COLO829 (cell line): ENCODE measurements at regions not wholly inside any gene's neighbourhood (a gene's known extent, or its start where the extent isn't known, plus 50 kb on each side); places are given as distances from the start of the nearest gene placed in this dataset.

Source experiments
- DNase-seq: peaks from one replicate; pipeline ENCODE4 v3.0.0; 2012; ENCODE audit warnings: low spot score

DNA sequence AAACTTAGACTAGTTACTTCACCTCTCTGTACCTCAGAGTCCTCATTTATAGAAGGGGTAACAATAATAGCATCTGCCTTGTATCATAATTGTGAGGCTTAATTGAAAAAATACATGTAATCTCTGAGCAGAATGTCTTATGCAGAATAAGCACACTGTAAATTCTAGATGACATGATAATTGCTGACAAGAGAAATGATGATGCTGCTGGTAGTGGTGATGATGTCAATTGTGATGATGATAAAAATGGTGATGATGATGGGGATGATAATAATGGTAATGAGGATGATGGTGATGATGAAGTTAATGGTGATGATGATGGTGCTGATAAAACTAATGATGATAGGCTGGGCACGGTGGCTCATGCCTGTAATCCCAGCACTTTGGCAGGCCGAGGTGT is 346.1 kb upstream of the CDH4 start:
- no peak for DNase-seq

DNA sequence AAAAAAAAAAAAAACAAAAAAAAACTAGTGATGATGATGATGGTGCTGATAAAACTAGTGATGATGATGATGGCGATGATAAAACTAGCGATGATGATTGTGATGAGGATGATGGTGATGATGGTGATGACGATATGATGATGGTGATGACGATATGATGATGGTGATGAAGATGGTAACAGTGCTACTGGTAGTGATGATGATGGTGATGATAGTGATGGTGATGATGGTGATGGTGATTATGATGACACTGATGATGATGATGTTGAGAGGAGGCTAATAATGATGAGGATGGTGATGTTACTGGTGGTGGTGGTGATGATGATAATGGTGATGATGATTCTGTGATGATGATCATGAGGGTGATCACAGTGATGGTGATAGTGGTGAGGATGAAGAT is 345.5 kb upstream of the CDH4 start:
- DNase-seq = no peak

GRCh38 chr20:60913298-60913697 is 338.8 kb upstream of the CDH4 start:
- DNase-seq = no peak

DNA sequence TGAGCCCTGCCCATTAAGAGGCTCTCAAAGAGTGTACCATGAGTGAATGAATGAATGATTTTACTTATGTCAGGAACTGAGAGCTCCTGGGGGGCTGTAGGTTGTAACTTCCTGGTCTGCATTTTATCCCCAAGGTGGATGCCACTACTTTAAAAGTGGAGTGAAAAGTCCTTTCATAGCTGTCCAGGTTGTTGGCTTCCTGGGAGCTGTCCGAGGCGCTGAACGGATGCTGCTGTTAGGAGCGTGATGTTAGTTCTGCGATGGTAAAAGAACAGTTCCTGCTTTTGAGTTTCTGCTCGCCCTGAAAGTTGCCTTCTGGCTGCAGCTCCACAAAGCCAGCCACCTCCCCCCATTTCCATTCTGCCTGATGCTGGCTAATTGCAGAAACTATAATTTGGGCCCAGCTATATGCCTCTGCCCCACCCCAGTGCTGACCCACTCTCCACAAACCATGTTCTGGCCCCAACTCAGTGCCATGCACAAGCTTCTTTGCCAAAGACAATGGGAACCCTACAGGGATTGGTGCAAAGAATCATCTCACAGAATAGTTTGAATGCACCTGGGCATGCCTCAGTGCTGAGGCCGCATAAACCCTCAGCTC is 330.9 kb upstream of the CDH4 start:
- no peak for DNase-seq

DNA sequence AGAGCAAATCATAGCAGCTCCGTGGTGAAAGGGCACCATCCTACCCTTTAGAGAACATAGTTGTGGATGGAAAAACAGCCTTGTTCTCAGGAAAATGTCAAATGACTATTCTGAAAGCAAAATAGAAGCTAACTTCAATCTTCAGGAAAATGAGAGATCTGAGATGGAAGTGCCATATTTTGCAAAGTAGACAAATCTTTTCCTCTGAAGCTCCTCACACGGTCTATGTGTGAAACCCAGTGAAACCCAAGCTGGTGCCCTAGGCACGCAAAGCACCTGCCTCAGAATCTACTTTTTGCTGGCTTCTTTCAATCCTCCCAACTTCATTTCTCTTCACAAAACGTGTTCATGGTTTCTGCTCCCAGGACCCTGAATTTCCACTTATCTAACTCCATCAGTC is 325.2 kb upstream of the CDH4 start:
- DNase-seq = no peak

- no peak for DNase-seq
Measured at GRCh38 chr20:60928341-60928740, 323.7 kb upstream of the CDH4 start.

DNA sequence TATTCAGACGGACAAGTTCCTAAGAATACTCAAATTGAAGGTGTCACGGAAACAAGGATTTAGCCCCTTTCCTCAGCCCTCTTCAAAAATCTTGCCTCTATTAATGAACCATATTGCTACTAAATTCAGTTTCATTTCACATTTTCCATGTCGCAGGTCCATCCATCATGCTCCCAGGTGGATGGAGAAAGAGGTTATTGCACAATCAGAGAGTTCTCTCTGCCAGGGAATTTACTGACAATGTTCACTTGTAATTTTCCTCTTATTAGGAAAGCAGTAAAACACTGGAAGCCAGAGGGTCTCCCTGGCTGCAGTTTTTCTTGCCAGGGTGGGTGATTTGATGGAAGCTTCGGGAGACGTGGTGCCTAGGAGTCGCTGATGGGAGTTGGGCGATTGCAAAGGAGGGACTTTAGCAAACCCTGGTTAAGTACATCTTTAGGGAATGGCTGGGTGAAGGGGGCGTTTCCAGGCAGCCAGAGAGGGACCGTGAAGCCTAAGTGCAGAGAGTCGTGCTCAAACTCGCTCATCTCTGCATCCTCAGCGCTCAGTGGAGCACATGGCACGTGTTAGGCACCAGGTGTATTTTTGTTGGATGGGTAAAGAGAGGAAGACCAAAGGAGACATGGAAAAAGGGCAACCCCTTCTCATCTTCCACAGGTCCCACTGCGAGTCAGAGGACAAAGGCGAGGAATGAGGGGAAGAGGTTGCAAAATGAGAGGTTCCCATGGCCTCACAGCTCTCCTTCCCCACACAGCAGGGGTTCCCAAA is 321.9 kb upstream of the CDH4 start:
- DNase-seq = no peak

- DNase-seq = no peak
Measured at GRCh38 chr20:60931696-60932095, 320.4 kb upstream of the CDH4 start.

DNA sequence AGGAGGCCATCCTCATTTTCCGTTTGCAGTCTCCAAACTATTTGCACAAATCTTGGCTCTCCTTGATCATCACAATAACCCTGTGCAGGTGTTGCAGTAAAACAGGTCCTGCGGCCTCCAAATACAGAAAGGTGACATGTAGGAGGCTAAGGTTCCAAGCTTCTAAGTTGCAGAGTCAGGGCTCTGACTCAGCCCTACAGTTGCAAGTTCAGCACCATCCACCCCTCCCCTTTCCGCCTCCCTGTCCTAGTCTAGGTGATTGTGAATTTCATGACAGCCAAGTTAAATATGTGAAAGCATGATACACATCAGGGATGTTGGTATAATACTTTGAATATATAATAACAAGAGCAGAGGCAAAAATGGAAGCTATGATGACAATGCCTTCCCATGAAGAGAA is 317.3 kb upstream of the CDH4 start:
- DNase-seq = no peak

GRCh38 chr20:60935971-60936370 is 316.1 kb upstream of the CDH4 start:
- no peak for DNase-seq

GRCh38 chr20:60937585-60937984 is 314.5 kb upstream of the CDH4 start:
- no peak for DNase-seq

GRCh38 chr20:60941379-60941778 is 310.7 kb upstream of the CDH4 start:
- DNase-seq = no peak

- DNase-seq = no peak
Measured at GRCh38 chr20:60947819-60948218, 304.2 kb upstream of the CDH4 start.

- DNase-seq = no peak
Measured at GRCh38 chr20:60948224-60948623, 303.8 kb upstream of the CDH4 start.

DNA sequence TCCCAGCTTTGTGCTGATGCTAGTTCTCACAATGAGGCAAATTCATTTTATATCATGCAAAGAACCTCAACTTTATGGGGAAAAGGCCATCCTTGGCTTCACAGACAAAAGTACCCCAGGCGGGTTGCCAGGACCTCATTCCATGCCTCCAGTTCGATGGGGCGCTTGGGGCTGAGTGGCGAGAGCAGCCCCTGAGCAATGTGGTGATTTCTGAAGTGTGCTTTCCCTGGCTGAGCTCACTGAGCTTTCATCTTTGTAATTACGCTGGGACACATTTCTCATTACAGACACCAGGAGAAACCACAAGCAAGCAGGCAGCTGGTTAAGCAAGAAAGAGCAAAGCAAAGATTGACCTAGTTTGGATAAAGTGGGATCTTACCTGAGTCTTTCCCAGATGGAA is 301.5 kb upstream of the CDH4 start:
- DNase-seq = no peak

DNA sequence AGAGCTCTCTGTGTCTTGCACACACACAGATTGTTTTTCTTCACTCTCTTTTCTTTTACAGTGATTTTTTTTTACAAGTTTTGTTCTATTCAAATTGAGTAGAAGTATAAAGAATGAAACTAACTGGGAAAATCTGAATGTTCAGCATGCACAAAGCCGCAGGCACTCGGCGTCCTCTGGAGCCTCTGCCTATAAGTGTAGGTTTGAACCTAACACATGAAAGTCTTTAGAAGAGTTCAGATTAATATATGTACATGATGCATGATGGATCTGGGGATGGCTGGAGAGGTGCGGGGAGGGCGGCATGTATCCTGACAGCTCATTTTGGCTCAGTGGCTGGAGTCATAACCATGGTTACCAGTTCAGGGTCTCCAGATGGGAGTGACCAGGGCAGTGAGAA is 301.1 kb upstream of the CDH4 start:
- DNase-seq = no peak

DNA sequence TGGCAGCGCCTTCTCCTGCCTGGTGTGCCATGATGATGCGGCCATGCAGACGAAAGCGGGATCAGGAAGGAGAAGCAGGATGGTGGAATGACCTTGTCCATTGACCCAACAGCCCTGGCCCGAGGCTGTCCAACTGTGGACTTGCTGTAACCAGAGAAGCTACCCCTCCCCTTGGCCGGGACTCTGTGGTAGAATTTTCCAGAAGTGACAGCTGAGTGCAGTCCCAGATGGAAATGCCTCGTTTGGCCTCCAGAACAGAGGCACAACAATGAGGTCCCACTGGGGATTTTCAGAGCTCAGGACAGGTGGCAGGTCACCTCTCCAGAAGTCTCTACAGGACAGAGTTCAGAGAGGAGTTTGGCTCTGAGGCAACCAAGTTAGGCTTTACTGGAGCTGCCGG is 299.2 kb upstream of the CDH4 start:
- no peak for DNase-seq

DNA sequence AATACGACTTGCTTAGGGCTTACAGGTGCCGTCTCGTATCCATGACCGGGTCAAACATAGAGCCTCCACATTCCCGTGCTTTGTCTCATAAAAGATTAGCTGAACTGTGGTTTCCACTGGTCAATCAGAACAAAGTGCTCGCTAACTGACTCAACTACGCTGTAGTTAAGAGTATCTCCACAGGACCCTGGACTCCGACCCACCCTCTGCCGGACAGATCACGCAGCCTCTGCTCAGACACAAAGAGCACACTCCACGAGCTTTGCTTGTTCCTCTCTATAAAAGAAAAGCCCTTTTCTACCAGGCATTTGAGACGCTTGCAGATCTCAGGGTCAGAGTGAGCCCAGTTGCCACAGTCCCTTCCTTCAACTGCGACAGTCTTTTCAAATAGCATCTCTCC is 298.7 kb upstream of the CDH4 start:
- DNase-seq = no peak

DNA sequence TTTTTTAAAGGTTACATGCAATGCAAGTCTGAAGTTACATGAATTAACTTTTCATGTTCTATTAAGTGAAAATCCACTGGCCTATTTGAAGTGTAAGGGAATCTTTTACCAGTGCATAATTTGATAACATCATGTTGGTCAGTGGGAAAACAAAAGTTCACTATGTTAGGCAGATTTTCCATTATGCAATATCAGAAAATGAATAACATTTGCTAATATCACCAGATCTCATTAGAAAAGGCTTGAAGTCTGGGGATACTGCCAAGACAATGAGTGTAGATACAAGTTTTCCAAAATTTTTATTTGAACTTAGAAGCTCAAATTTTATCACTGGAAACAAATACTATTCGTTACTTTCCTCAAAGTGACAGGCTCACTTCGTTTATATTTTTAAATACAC is 296.4 kb upstream of the CDH4 start:
- no peak for DNase-seq

DNA sequence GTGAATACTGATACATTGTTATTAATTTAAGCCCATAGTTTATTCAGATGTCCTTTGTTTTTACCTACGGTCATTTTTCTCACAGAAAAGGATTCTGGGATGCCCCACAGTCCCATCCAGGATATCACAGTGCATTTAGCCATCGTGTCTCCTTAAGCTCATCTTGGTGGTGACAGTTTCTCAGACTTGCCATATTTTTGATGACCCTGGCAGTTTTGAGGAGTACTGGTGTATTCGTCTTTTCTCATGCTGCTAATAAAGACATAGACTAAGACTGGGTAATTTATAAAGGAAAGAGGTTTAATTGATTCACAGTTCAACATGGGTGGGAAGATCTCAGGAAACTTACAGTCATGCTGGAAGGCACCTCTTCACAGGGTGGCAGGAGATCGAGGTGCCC is 295.9 kb upstream of the CDH4 start:
- DNase-seq = no peak

- no peak for DNase-seq
Measured at GRCh38 chr20:60957621-60958020, 294.4 kb upstream of the CDH4 start.

DNA sequence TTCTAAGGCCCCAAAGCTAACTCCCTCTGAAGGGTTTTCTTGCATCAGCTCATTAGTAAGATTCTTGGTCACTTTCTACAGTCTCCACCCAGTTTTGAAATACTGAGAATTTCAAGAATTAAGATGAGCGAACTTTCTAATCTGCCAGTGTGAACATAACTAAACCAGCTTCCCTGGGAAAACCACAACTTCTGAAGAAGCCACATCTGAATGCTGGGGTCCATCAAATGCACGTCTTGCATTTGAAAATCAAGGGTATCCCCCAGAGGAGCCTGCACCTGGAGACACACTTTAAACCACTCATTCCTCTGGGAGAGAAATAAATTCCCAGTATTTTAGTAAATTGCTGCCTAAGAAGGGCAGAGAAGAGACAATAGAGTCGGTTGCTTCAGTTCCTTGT is 292.1 kb upstream of the CDH4 start:
- no peak for DNase-seq

DNA sequence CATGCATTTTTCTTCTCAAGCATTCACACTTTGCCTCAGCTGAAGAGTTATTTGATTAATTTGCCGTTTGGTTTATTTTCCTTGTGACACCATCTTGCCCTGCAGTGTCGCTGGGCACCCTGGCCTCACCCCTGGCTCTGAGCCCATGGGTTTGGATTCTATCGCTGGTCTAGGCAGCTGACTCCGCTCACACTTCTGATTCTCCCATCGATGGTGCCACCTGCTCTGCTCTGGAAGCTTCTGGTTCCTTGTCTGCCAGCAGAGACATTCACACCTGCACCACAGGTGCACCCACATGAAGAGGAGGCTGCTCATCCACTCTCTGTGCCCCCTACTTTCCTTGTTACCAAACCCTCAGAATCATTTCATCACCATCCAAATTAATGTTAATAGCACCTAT is 291.6 kb upstream of the CDH4 start:
- no peak for DNase-seq

DNA sequence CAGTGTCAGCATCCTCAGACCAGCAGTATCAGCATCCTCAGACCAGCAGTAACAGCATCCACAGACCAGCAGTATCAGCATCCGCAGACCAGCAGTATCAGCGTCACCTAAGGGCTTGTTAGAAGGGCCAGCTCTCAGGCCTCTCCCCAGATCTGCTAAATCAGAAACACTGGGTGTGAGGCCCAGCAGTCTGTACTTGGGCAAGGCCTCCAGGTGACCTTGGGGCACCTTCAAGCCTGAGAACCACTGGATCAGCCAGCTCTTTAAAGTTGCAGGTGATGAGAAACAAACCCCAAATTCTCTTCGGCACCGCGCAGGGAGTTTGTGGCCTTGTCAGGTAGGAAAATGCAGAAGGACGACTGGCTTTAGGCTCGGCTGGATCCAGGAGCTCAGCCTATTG is 290.5 kb upstream of the CDH4 start:
- no peak for DNase-seq
